HepG2 (cell line): ENCODE measurements at regions not wholly inside any gene's neighbourhood (a gene's known extent, or its start where the extent isn't known, plus 50 kb on each side); places are given as distances from the start of the nearest gene placed in this dataset.
"Not testable (repeated sequence)": the region's sequence is repeated elsewhere in the genome, so short reads cannot be mapped to it uniquely, and the experiment has no call there.

Experiments
- ATAC-seq: fragments of 200-7000 bp; cut with Tn5 transposase; 3 replicates; pipeline ENCODE4 v1.9.1; 2020; ENCODE audit warnings: mild to moderate bottlenecking, moderate library complexity
- BruUV-seq: library from RNA; stranded (reverse); fragments of 400-500 nt; replicated peaks from 2 replicates; lab custom pipeline; 2021; lab: Mats Ljungman, UMichigan
- CTCF ChIA-PET: fragments of 300-600 bp; formaldehyde crosslinking; extraction: SDS; loops from one replicate; lab custom pipeline; 2021; ENCODE audit warnings: low total read pairs, inconsistent platforms, low intra/inter-chr PET ratio; lab: Yijun Ruan, JAX
- POLR2A ChIA-PET: fragments of 350-600 bp; sonication (Branson Sonifier 250); formaldehyde crosslinking; loops from one replicate; lab custom pipeline; 2020; ENCODE audit warnings: antibody characterized with exemption, inconsistent platforms; lab: Yijun Ruan, JAX
- DNase-seq: peaks from one replicate; pipeline ENCODE4 v3.0.0-alpha.2; 2015; ENCODE audit warnings: low spot score
- FAIRE-seq: peaks from 3 replicates; lab custom pipeline; 2011; peaks lifted over from hg19 to GRCh38; lab: Jason Lieb, UNC
- H2AFZ ChIP-seq: one replicate; pipeline ENCODE4 v1.6.1; 2011; ENCODE audit warnings: low read length, inconsistent platforms
- H3K27ac ChIP-seq: fragments of 300-600 bp; 3 replicates; pipeline ENCODE4 v1.8.0; 2011; ENCODE audit warnings: mixed run types, mild to moderate bottlenecking, mixed read lengths, low read length, inconsistent platforms; ENCODE audit not compliant: insufficient read depth; ENCODE audit errors: extremely low read length
- H3K27me3 ChIP-seq, 2 experiments: fragments of 200-600 bp in 1 of 2; 2 replicates in 1 of 2; 3 replicates in 1 of 2; pipeline versions ENCODE4 v1.6.0 to v1.8.0; 2011; ENCODE audit warnings: low read length in 2 of 2, mild to moderate bottlenecking in 2 of 2, moderate library complexity in 2 of 2, inconsistent platforms in 1 of 2; ENCODE audit not compliant: insufficient read depth in 2 of 2, control insufficient read depth in 1 of 2
- H3K36me3 ChIP-seq, 2 experiments: fragments of 200-600 bp in 1 of 2; replicated peaks in 1 of 2; 2 replicates in 1 of 2; 3 replicates in 1 of 2; pipeline versions ENCODE4 v1.5.1 to v1.8.0; 2011; ENCODE audit warnings: low read length in 2 of 2, inconsistent platforms in 1 of 2; ENCODE audit not compliant: insufficient read depth in 2 of 2, control insufficient read depth in 1 of 2
- H3K4me1 ChIP-seq: 2 replicates; pipeline ENCODE4 v1.5.1; 2012; ENCODE audit warnings: low read length, inconsistent platforms; ENCODE audit not compliant: insufficient read depth
- H3K4me2 ChIP-seq: 2 replicates; pipeline ENCODE4 v1.6.0; 2011; ENCODE audit warnings: low read depth, low read length, inconsistent platforms
- H3K4me3 ChIP-seq, 3 experiments: fragments of 200-600 bp in 1 of 3; sonication (generic), shearing (Covaris generic) in 1 of 3; replicated peaks in 1 of 3; 2 replicates each; pipeline ENCODE4 v1.5.1; 2011 to 2016; ENCODE audit warnings: low read length in 3 of 3, inconsistent platforms in 2 of 3, low read depth in 2 of 3, mild to moderate bottlenecking in 2 of 3, control low read depth in 1 of 3, mixed read lengths in 1 of 3; ENCODE audit not compliant: insufficient read depth in 1 of 3
- H3K79me2 ChIP-seq: one replicate; pipeline ENCODE4 v1.6.1; 2011; ENCODE audit warnings: low read length, inconsistent platforms; ENCODE audit not compliant: insufficient read depth
- H3K9ac ChIP-seq: 2 replicates; pipeline ENCODE4 v1.6.0; 2011; ENCODE audit warnings: mild to moderate bottlenecking, low read depth, low read length, inconsistent platforms; ENCODE audit not compliant: insufficient read depth
- H3K9me3 ChIP-seq: 2 replicates; pipeline ENCODE4 v1.5.1; 2012; ENCODE audit warnings: mild to moderate bottlenecking, low read length
- H4K20me1 ChIP-seq: 2 replicates; pipeline ENCODE4 v1.6.0; 2011; ENCODE audit warnings: inconsistent platforms, mild to moderate bottlenecking, low read length, moderate library complexity; ENCODE audit not compliant: insufficient read depth
- CREB1 ChIP-seq, 2 experiments: fragments of 450-650 bp in 1 of 2; IDR thresholded peaks; 2 replicates each; pipeline ENCODE4 v1.6.1; 2016 to 2017; ENCODE audit warnings: control low read depth in 1 of 2, mild to moderate bottlenecking in 1 of 2, missing compliant biosample characterization in 1 of 2, missing genetic modification characterization in 1 of 2
- FOXO1 ChIP-seq: sonication (generic); formaldehyde crosslinking; IDR thresholded peaks from 2 replicates; pipeline ENCODE4 v1.4.0; 2020; ENCODE audit warnings: missing genetic modification reagents
- GPN1 ChIP-seq: sonication (generic); formaldehyde crosslinking; IDR thresholded peaks from 2 replicates; pipeline ENCODE4 v1.5.1; 2020; ENCODE audit warnings: missing genetic modification reagents, borderline replicate concordance
- HES4 ChIP-seq: sonication (generic); formaldehyde crosslinking; IDR thresholded peaks from 2 replicates; pipeline ENCODE4 v1.9.0; 2021; ENCODE audit warnings: mild to moderate bottlenecking, missing genetic modification reagents, borderline replicate concordance
- NFE2L1 ChIP-seq: sonication (generic); formaldehyde crosslinking; IDR thresholded peaks from 2 replicates; pipeline ENCODE4 v1.4.0; 2020; ENCODE audit warnings: missing genetic modification reagents, mild to moderate bottlenecking, borderline replicate concordance
- POLR2AphosphoS2 ChIP-seq: IDR thresholded peaks from 2 replicates; pipeline ENCODE4 v1.6.1; 2011; ENCODE audit warnings: low read depth, low read length, improper control_type of control experiment
- PRPF4 ChIP-seq: fragments of 200-400 bp; formaldehyde crosslinking; IDR thresholded peaks from 2 replicates; pipeline ENCODE4 v1.6.1; 2016; ENCODE audit warnings: low read length, low read depth; ENCODE audit not compliant: poor library complexity, severe bottlenecking
- SMARCE1 ChIP-seq: fragments of 450-650 bp; IDR thresholded peaks from 2 replicates; pipeline ENCODE4 v1.6.1; 2017; ENCODE audit warnings: borderline replicate concordance
- STAT6 ChIP-seq: sonication (generic); formaldehyde crosslinking; IDR thresholded peaks from 2 replicates; pipeline ENCODE4 v1.4.0; 2020; ENCODE audit warnings: missing genetic modification reagents, mild to moderate bottlenecking, borderline replicate concordance
- ZBTB2 ChIP-seq: sonication (generic); formaldehyde crosslinking; IDR thresholded peaks from 2 replicates; pipeline ENCODE4 v1.8.0; 2022; ENCODE audit warnings: low read depth, missing genetic modification reagents
- ZFX ChIP-seq: sonication (generic); formaldehyde crosslinking; IDR thresholded peaks from 2 replicates; pipeline ENCODE4 v1.4.0; 2020; ENCODE audit warnings: mild to moderate bottlenecking, low read depth, missing genetic modification reagents, moderate library complexity
- ZNF30 ChIP-seq: sonication (generic); formaldehyde crosslinking; IDR thresholded peaks from 2 replicates; pipeline ENCODE4 v1.5.0; 2020; ENCODE audit warnings: mild to moderate bottlenecking, missing genetic modification reagents
- WGBS: methylation state at CpG from one replicate; pipeline ENCODE4 v1.1.6; 2017; ENCODE audit warnings: low lambda C conversion rate; 5-methylcytosine and 5-hydroxymethylcytosine counted together
- in situ Hi-C: cut with HindIII; loops from 2 replicates; pipeline ENCODE4 v1.10.0; 2017; ENCODE audit warnings: low pct_unique_long_range_greater_than_20kb; ENCODE audit not compliant: extremely low pct_ligation_motif_present
- intact Hi-C: fragments of 100-400 bp; cut with micrococcal nuclease; formaldehyde crosslinking; loops from one replicate; pipeline ENCODE4 v1.10.0; 2022; ENCODE audit not compliant: unreplicated experiment
- TF ChIP-seq, protein P1 (sequence below): fragments of 450-650 bp; IDR thresholded peaks from 2 replicates; pipeline ENCODE4 v1.6.1; 2017

GRCh38 chr1:188827400-188827799, 1650.3 kb downstream of the BRINP3 start:
- intact Hi-C loops: no loop called here
- FAIRE-seq (no peak), ATAC-seq (no peak), DNase-seq (no peak)
- ChIA-PET CTCF (no interaction called here), POLR2A (no interaction called here)
- no TSS peak for BruUV-seq
- Histone ChIP-seq H3K4me1 (no peaks in the 10 kb centered on the region), H3K9ac (no peak overlapping the region), H3K79me2 (no peaks in the 10 kb centered on the region), H3K27ac (no peak overlapping the region), H3K36me3 (no peaks in the 10 kb centered on the region), H3K27me3 (no peaks in the 10 kb centered on the region; a peak in 1 of 5 replicates), H4K20me1 (no peaks in the 10 kb centered on the region), H3K4me3 (no peak overlapping the region), H3K9me3 (no peaks in the 10 kb centered on the region), H2AFZ (no peak overlapping the region), H3K4me2 (no peak overlapping the region)
- in situ Hi-C loops: no loop called here
- 7% methylated on average over 2 of the region's 2 CpGs for WGBS
- TF ChIP-seq HES4 (no peak), ZNF30 (CRISPR knock-in tag) (no peak), STAT6 (CRISPR knock-in tag) (no peak), PRPF4 (no peak), POLR2AphosphoS2 (no peak), FOXO1 (CRISPR knock-in tag) (no peak), SMARCE1 (no peak), ZBTB2 (CRISPR knock-in tag) (no peak), CREB1 (IDR thresholded peaks at IDR 0.05) (no peak), CREB1 (CRISPR knock-in tag; IDR thresholded peaks at IDR 0.05) (no peak), NFE2L1 (no peak), GPN1 (CRISPR knock-in tag) (no peak), ZFX (CRISPR knock-in tag) (no peak)
- TF ChIP-seq, protein P1, sequence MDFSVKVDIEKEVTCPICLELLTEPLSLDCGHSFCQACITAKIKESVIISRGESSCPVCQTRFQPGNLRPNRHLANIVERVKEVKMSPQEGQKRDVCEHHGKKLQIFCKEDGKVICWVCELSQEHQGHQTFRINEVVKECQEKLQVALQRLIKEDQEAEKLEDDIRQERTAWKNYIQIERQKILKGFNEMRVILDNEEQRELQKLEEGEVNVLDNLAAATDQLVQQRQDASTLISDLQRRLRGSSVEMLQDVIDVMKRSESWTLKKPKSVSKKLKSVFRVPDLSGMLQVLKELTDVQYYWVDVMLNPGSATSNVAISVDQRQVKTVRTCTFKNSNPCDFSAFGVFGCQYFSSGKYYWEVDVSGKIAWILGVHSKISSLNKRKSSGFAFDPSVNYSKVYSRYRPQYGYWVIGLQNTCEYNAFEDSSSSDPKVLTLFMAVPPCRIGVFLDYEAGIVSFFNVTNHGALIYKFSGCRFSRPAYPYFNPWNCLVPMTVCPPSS: no peak

GRCh38 chr1:188841111-188841696, 1636.5 kb downstream of the BRINP3 start:
- H3K4me3 ChIP-seq, H3K9ac ChIP-seq, ATAC-seq, H2AFZ ChIP-seq, BruUV-seq, H3K9me3 ChIP-seq, FAIRE-seq, H3K4me1 ChIP-seq, in situ Hi-C loops, H3K4me2 ChIP-seq, H3K27ac ChIP-seq, H4K20me1 ChIP-seq, CTCF ChIA-PET, H3K27me3 ChIP-seq, H3K36me3 ChIP-seq, intact Hi-C loops, H3K79me2 ChIP-seq, POLR2A ChIA-PET, DNase-seq: not testable (repeated sequence)
- 87% methylated on average over 11 of the region's 40 CpGs for WGBS
